HepG2 (cell line): ENCODE measurements at regions not wholly inside any gene's neighbourhood (a gene's known extent, or its start where the extent isn't known, plus 50 kb on each side); places are given as distances from the start of the nearest gene placed in this dataset.

Source experiments
- ATAD3A ChIP-seq: sonication (generic); formaldehyde crosslinking; IDR thresholded peaks from 2 replicates; pipeline ENCODE4 v1.4.0; 2020; ENCODE audit warnings: missing genetic modification reagents
- PHF5A ChIP-seq: IDR thresholded peaks from one replicate; pipeline ENCODE4 v1.6.1; 2018; ENCODE audit warnings: low read depth, missing genetic modification reagents; ENCODE audit not compliant: unreplicated experiment
- ZNF124 ChIP-seq: sonication (generic); formaldehyde crosslinking; IDR thresholded peaks from 2 replicates; pipeline ENCODE4 v1.4.0; 2020; ENCODE audit warnings: missing genetic modification reagents
- ZNF207 ChIP-seq: fragments of 450-650 bp; IDR thresholded peaks from 2 replicates; pipeline ENCODE4 v1.6.1; 2016; ENCODE audit warnings: antibody characterized with exemption, borderline replicate concordance
- ZNF234 ChIP-seq: sonication (generic); formaldehyde crosslinking; conservative IDR thresholded peaks from 2 replicates; pipeline ENCODE4 v1.5.1; 2020; ENCODE audit warnings: mild to moderate bottlenecking, missing genetic modification reagents
- ZNF354B ChIP-seq: sonication (generic); formaldehyde crosslinking; IDR thresholded peaks from 2 replicates; pipeline ENCODE4 v1.8.0; 2022; ENCODE audit warnings: mild to moderate bottlenecking, missing genetic modification reagents
- TF ChIP-seq, protein P1 (sequence below): sonication (generic); formaldehyde crosslinking; IDR thresholded peaks from 2 replicates; pipeline ENCODE4 v1.4.0; 2020; ENCODE audit warnings: missing genetic modification reagents
- TF ChIP-seq, protein P2 (sequence below): sonication (generic); formaldehyde crosslinking; IDR thresholded peaks from one replicate; pipeline ENCODE4 v1.5.1; 2020; ENCODE audit warnings: mild to moderate bottlenecking, missing genetic modification reagents; ENCODE audit errors: not compliant biosample characterization
- TF ChIP-seq, protein P3 (sequence below): sonication (generic); formaldehyde crosslinking; IDR thresholded peaks from 2 replicates; pipeline ENCODE4 v1.5.1; 2020; ENCODE audit warnings: mild to moderate bottlenecking, missing genetic modification reagents, moderate library complexity
- TF ChIP-seq, protein P4 (sequence below): sonication (generic); formaldehyde crosslinking; IDR thresholded peaks from 2 replicates; pipeline ENCODE4 v1.9.0; 2022; ENCODE audit warnings: missing genetic modification reagents, mild to moderate bottlenecking, borderline replicate concordance
- TF ChIP-seq, protein P5 (sequence below): sonication (generic); formaldehyde crosslinking; IDR thresholded peaks from 2 replicates; pipeline ENCODE4 v1.4.0; 2020; ENCODE audit warnings: missing genetic modification reagents

DNA sequence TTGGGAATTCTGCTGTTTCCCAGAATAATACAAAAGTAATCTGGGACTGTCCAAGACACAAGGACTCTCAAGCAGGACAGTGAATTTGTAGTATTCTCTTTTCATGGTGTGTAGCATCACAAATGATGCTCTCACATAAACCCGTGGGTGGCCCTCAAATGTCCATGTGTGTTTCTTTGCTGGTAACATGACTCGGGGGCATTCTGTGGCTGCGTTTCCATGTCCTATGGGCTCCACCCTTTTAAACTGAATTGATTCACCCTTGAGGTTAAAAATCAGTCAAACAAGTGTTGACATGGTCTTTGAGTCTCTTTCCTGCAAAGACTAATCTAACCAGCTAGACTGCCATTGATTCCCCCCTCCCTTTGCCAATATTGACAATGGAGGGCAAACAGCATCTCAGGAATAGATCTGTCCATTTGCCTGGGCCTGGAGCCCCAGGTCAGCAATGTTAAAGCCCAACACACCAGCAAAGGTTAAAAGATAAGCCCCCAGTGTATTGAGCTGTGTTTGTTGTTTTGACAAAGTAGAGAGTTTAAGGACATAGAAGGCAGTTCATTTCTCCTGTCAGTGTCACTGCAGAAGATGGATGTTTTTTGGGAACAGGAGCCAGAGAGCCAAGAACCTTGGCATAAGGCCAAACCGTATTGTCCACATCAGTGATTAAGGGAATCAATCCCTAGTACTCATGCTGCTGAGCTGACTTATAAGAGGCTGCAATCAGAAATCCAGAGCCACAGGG is 117.1 kb upstream of the COX10 start (continued):
- TF ChIP-seq PHF5A (CRISPR knock-in tag) (no peak), ZNF234 (no peak), ZNF124 (CRISPR knock-in tag) (peak; percentile 68; the same call in 1 of the 2 replicates), ZNF354B (no peak), ZNF207 (no peak), ATAD3A (CRISPR knock-in tag) (no peak)
- TF ChIP-seq, protein P1, sequence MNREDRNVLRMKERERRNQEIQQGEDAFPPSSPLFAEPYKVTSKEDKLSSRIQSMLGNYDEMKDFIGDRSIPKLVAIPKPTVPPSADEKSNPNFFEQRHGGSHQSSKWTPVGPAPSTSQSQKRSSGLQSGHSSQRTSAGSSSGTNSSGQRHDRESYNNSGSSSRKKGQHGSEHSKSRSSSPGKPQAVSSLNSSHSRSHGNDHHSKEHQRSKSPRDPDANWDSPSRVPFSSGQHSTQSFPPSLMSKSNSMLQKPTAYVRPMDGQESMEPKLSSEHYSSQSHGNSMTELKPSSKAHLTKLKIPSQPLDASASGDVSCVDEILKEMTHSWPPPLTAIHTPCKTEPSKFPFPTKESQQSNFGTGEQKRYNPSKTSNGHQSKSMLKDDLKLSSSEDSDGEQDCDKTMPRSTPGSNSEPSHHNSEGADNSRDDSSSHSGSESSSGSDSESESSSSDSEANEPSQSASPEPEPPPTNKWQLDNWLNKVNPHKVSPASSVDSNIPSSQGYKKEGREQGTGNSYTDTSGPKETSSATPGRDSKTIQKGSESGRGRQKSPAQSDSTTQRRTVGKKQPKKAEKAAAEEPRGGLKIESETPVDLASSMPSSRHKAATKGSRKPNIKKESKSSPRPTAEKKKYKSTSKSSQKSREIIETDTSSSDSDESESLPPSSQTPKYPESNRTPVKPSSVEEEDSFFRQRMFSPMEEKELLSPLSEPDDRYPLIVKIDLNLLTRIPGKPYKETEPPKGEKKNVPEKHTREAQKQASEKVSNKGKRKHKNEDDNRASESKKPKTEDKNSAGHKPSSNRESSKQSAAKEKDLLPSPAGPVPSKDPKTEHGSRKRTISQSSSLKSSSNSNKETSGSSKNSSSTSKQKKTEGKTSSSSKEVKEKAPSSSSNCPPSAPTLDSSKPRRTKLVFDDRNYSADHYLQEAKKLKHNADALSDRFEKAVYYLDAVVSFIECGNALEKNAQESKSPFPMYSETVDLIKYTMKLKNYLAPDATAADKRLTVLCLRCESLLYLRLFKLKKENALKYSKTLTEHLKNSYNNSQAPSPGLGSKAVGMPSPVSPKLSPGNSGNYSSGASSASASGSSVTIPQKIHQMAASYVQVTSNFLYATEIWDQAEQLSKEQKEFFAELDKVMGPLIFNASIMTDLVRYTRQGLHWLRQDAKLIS (CRISPR knock-in tag) = no peak
- TF ChIP-seq, protein P2, sequence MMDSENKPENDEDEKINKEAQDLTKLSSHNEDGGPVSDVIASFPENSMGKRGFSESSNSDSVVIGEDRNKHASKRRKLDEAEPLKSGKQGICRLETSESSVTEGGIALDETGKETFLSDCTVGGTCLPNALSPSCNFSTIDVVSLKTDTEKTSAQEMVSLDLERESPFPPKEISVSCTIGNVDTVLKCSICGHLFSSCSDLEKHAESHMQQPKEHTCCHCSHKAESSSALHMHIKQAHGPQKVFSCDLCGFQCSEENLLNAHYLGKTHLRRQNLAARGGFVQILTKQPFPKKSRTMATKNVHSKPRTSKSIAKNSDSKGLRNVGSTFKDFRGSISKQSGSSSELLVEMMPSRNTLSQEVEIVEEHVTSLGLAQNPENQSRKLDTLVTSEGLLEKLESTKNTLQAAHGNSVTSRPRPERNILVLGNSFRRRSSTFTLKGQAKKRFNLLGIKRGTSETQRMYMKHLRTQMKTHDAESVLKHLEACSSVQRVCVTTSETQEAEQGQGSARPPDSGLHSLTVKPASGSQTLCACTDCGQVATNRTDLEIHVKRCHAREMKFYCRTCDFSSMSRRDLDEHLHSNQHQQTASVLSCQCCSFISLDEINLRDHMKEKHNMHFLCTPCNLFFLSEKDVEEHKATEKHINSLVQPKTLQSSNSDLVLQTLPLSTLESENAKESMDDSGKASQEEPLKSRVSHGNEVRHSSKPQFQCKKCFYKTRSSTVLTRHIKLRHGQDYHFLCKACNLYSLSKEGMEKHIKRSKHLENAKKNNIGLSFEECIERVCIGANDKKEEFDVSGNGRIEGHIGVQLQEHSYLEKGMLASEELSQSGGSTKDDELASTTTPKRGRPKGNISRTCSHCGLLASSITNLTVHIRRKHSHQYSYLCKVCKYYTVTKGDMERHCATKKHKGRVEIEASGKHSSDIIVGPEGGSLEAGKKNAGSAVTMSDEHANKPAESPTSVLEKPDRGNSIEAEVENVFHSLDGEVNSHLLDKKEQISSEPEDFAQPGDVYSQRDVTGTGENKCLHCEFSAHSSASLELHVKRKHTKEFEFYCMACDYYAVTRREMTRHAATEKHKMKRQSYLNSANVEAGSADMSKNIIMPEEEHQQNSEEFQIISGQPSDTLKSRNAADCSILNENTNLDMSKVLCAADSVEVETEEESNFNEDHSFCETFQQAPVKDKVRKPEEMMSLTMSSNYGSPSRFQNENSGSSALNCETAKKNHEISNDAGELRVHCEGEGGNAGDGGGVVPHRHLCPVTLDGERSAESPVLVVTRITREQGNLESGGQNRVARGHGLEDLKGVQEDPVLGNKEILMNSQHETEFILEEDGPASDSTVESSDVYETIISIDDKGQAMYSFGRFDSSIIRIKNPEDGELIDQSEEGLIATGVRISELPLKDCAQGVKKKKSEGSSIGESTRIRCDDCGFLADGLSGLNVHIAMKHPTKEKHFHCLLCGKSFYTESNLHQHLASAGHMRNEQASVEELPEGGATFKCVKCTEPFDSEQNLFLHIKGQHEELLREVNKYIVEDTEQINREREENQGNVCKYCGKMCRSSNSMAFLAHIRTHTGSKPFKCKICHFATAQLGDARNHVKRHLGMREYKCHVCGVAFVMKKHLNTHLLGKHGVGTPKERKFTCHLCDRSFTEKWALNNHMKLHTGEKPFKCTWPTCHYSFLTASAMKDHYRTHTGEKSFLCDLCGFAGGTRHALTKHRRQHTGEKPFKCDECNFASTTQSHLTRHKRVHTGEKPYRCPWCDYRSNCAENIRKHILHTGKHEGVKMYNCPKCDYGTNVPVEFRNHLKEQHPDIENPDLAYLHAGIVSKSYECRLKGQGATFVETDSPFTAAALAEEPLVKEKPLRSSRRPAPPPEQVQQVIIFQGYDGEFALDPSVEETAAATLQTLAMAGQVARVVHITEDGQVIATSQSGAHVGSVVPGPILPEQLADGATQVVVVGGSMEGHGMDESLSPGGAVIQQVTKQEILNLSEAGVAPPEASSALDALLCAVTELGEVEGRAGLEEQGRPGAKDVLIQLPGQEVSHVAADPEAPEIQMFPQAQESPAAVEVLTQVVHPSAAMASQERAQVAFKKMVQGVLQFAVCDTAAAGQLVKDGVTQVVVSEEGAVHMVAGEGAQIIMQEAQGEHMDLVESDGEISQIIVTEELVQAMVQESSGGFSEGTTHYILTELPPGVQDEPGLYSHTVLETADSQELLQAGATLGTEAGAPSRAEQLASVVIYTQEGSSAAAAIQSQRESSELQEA (CRISPR knock-in tag) = no peak
- TF ChIP-seq, protein P3, sequence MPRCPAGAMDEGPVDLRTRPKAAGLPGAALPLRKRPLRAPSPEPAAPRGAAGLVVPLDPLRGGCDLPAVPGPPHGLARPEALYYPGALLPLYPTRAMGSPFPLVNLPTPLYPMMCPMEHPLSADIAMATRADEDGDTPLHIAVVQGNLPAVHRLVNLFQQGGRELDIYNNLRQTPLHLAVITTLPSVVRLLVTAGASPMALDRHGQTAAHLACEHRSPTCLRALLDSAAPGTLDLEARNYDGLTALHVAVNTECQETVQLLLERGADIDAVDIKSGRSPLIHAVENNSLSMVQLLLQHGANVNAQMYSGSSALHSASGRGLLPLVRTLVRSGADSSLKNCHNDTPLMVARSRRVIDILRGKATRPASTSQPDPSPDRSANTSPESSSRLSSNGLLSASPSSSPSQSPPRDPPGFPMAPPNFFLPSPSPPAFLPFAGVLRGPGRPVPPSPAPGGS = 0 out of 2 replicates have a peak, but pooled peaks have one; percentile 41
- TF ChIP-seq, protein P4, sequence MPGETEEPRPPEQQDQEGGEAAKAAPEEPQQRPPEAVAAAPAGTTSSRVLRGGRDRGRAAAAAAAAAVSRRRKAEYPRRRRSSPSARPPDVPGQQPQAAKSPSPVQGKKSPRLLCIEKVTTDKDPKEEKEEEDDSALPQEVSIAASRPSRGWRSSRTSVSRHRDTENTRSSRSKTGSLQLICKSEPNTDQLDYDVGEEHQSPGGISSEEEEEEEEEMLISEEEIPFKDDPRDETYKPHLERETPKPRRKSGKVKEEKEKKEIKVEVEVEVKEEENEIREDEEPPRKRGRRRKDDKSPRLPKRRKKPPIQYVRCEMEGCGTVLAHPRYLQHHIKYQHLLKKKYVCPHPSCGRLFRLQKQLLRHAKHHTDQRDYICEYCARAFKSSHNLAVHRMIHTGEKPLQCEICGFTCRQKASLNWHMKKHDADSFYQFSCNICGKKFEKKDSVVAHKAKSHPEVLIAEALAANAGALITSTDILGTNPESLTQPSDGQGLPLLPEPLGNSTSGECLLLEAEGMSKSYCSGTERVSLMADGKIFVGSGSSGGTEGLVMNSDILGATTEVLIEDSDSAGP = no peak
- TF ChIP-seq, protein P5, sequence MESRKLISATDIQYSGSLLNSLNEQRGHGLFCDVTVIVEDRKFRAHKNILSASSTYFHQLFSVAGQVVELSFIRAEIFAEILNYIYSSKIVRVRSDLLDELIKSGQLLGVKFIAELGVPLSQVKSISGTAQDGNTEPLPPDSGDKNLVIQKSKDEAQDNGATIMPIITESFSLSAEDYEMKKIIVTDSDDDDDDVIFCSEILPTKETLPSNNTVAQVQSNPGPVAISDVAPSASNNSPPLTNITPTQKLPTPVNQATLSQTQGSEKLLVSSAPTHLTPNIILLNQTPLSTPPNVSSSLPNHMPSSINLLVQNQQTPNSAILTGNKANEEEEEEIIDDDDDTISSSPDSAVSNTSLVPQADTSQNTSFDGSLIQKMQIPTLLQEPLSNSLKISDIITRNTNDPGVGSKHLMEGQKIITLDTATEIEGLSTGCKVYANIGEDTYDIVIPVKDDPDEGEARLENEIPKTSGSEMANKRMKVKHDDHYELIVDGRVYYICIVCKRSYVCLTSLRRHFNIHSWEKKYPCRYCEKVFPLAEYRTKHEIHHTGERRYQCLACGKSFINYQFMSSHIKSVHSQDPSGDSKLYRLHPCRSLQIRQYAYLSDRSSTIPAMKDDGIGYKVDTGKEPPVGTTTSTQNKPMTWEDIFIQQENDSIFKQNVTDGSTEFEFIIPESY (CRISPR knock-in tag) = no peak
